NCI-H2107 treated with DMSO at 0.1 percent for 48 hours (cell line): ENCODE measurements at regions not wholly inside any gene's neighbourhood (a gene's known extent, or its start where the extent isn't known, plus 50 kb on each side); places are given as distances from the start of the nearest gene placed in this dataset.
A peak's percentile ranks its signal among the peaks of the same experiment; 100 is the strongest.
"Not testable (repeated sequence)": the region's sequence is repeated elsewhere in the genome, so short reads cannot be mapped to it uniquely, and the experiment has no call there.

Experiments
- DNase-seq: peaks from one replicate; lab custom pipeline; 2025; ENCODE audit not compliant: unreplicated experiment; lab: John Stamatoyannopoulos, UW

DNA sequence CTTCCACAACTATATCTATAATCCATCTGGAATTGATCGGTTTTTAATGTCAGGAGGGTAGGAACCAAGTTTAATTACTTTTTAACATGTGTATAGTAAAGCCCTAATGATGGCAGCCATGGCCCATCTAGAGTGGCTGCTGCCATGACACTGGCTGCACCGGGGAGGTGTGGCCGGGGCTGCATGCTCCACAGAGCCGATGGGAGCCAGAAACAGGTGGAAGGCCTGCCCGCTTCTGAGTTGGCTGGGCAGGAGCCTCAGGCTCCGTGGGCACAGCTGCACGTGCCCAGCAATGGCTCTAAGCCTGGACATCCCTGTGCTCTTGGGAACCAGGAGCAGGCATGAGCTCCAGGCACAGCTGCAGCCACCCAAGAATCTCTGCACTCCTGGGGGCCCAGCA lies 73.0 kb downstream of the GBP6 start:
- DNase-seq = no peak

- DNase-seq = not testable (repeated sequence)
Measured at GRCh38 chr1:89438301-89438700, 74.4 kb downstream of the GBP6 start.

DNA sequence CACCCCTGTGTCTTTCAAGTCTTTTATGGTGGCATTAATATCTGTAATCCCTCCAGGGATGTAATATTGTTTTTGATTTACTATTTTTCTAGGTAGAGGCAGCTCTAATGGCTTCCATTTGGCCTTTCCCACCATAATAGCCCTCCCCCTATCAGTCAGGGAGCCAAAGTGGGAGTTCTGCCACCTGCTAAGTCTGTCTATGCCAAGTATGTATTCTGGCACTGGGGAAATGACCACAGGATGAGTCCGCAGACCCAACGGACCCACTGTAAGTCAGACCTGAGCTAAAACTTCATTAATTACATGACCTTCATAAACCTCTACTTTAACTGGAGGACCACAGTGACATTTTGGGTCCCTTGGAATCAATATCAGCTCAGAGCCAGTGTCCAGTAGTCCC lies 77.1 kb downstream of the GBP6 start:
- no peak for DNase-seq

GRCh38 chr1:89444791-89445190 lies 79.8 kb upstream of the LRRC8B start:
- no peak for DNase-seq

- no peak for DNase-seq
Measured at GRCh38 chr1:89451011-89451410, 73.6 kb upstream of the LRRC8B start.

- no peak for DNase-seq
Measured at GRCh38 chr1:89453123-89453972, 71.3 kb upstream of the LRRC8B start.

DNA sequence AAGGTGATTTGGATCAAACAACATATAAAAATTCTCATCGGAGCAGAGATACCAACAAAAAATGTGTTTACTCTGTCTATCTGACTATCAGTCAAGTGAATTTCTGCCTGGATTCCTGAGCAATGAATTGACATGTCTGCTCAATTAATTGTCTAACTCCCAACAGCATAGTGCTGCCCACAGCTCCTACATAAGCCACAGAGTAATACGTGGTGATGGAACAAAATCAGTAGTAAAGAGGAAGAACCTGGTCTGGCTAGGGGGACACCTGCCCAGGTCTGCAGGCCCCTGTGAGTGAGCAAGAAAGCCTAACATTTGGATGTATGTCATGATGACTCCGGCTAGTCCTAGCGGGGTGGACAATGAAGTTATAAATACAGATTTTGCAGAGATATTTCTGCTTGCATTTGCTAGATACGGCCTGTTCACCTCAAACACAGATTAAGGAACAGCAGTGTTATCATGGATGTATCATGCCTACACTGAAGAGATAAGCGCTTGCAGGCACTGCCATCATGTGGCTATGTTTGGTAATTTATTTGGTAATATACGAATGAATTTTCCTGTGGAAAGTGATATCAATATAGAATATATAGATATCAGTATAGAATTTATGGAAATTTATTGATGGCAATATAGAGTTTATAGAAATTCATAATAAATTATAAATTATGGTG lies 69.6 kb upstream of the LRRC8B start:
- DNase-seq = peak; percentile 61

GRCh38 chr1:89457046-89457445 lies 67.6 kb upstream of the LRRC8B start:
- DNase-seq = no peak

DNA sequence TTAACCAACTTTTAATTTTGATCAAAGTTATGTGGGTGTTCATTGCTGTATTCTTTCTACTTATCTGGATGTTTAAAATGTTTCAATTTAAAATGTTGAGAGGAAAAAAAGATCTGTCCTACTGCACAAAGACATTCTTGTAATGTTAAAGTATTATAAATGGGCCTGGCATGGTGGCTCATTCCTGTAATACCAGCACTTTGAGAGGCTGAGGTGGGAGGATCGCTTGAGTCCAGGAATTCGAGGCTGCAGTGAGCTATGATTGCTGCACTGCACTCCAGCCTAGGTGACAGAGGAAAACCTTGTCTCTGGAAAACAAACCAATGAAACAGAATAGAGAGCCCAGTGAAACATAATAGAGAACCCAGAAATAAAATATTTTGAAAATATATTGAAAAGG lies 65.5 kb upstream of the LRRC8B start:
- no peak for DNase-seq

- DNase-seq = no peak
Measured at GRCh38 chr1:89460325-89460724, 64.3 kb upstream of the LRRC8B start.

GRCh38 chr1:89462250-89462649 lies 62.4 kb upstream of the LRRC8B start:
- no peak for DNase-seq

DNA sequence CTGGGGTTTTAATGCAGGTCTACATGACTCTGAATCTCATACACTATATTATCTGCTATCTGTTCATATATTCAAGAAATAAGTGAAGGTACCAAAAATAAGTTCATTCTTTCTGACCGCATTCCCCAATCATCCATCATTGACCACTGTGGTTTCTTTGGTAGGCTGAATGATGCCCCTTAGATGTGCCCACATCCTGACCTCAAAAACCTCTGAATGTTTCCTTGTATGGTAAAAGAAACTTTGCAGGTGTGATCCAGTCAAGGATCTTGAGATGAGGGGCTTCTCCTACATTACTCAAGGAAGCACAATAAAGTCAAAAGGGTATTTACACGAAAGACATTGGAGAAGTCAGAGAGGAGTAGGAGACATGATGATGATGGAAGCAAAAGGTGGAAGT lies 60.6 kb upstream of the LRRC8B start:
- no peak for DNase-seq

GRCh38 chr1:89465201-89465600 lies 59.4 kb upstream of the LRRC8B start:
- DNase-seq = no peak

DNA sequence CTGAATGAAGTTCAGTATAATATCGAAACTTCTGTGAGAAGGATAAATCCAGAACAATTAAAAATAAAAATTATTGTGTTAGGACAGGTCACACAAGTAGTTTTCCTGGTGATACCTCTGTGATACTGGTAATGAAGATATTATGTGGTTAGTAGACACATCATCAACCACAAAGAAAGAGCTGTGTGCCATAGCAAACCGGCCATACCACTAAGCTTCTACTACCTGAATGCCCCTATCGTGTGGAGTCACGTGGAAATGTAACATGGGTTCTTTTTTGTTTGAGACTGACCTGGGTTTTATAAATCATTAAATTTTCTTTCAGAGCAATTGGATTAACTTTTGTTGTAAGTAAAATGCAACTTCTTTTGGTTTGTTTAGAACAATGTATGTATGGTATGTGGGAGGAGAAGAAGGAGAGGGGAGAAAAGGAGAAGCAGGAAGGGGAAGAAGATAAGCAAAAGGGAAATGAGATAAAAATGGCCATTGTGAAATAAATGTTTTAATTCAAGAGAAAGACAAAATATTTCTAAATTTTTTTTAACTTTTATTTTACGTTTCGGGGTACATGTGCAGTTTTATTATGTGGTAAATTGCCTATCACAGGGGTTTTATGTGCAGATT lies 58.2 kb upstream of the LRRC8B start:
- no peak for DNase-seq

- no peak for DNase-seq
Measured at GRCh38 chr1:89472253-89472652, 52.4 kb upstream of the LRRC8B start.

DNA sequence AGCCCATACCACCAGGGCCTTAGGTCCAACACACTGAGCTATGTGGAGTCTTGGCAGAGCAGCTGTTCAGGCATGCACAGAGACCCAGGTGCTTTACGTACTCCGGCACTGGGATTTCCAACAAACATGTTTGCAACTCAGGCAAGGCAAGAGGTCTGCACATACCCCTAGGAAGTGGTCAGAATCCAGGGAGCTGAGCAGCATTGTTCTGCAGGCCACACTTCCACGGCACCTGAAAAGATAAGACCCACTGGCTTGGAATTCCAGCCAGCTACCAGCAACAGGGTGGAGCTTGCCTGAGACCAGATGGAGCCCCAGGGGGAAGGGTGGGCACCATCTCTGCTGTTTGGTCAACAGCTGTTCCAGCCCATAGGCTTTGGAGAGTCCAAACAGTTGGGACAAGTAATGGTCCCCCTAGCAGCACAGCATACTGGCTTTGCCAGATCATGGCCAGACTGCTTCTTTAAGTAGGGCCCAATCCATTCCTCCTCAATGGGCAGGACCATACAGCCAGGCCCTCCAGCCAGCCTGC lies 51.7 kb upstream of the LRRC8B start:
- DNase-seq = no peak
